GM19099 (cell line): ENCODE measurements at regions not wholly inside any gene's neighbourhood (a gene's known extent, or its start where the extent isn't known, plus 50 kb on each side); places are given as distances from the start of the nearest gene placed in this dataset.

ENCODE experiments used
- POLR2A ChIP-seq: IDR thresholded peaks from 3 replicates; pipeline ENCODE4 v1.6.1; 2011; ENCODE audit warnings: low read depth; ENCODE audit not compliant: insufficient read length; ENCODE audit errors: extremely low read depth

GRCh38 chr13:83125791-83126190 lies 756.5 kb downstream of the SLITRK1 start:
- TF ChIP-seq POLR2A: no peak

- TF ChIP-seq POLR2A: no peak
Observed at GRCh38 chr13:83121896-83122295, 760.4 kb downstream of the SLITRK1 start.

GRCh38 chr13:83117046-83117445 lies 765.2 kb downstream of the SLITRK1 start:
- TF ChIP-seq POLR2A: no peak

GRCh38 chr13:83100237-83100636 lies 782.0 kb downstream of the SLITRK1 start:
- no peak for TF ChIP-seq POLR2A

- no peak for TF ChIP-seq POLR2A
Observed at GRCh38 chr13:83088858-83089257, 793.4 kb downstream of the SLITRK1 start.

- TF ChIP-seq POLR2A: no peak
Observed at GRCh38 chr13:83086948-83087347, 795.3 kb downstream of the SLITRK1 start.

- no peak for TF ChIP-seq POLR2A
Observed at GRCh38 chr13:83086088-83086487, 796.2 kb downstream of the SLITRK1 start.

GRCh38 chr13:83085186-83085900 lies 796.9 kb downstream of the SLITRK1 start:
- TF ChIP-seq POLR2A: no peak

GRCh38 chr13:83077499-83077898 lies 804.8 kb downstream of the SLITRK1 start:
- no peak for TF ChIP-seq POLR2A

GRCh38 chr13:83065108-83065507 lies 817.2 kb downstream of the SLITRK1 start:
- TF ChIP-seq POLR2A: no peak

GRCh38 chr13:83057119-83057518 lies 825.2 kb downstream of the SLITRK1 start:
- no peak for TF ChIP-seq POLR2A

GRCh38 chr13:83056269-83056668 lies 826.0 kb downstream of the SLITRK1 start:
- no peak for TF ChIP-seq POLR2A

- no peak for TF ChIP-seq POLR2A
Observed at GRCh38 chr13:83048419-83048818, 833.9 kb downstream of the SLITRK1 start.

GRCh38 chr13:83024955-83025594 lies 857.2 kb downstream of the SLITRK1 start:
- TF ChIP-seq POLR2A: no peak

- no peak for TF ChIP-seq POLR2A
Observed at GRCh38 chr13:83024232-83024631, 858.0 kb downstream of the SLITRK1 start.

- no peak for TF ChIP-seq POLR2A
Observed at GRCh38 chr13:83019986-83020385, 862.3 kb downstream of the SLITRK1 start.
